Kidney (tissue), 13 donors: ENCODE measurements at regions not wholly inside any gene's neighbourhood (a gene's known extent, or its start where the extent isn't known, plus 50 kb on each side); places are given as distances from the start of the nearest gene placed in this dataset.

Source experiments
- DNase-seq, 5 donors: peaks; one replicate each; pipeline ENCODE4 v3.0.0-alpha.2; 2013 to 2020
- FAIRE-seq: peaks from 2 replicates; lab custom pipeline; 2012; peaks lifted over from hg19 to GRCh38; lab: Jason Lieb, UNC
- H3K27ac ChIP-seq, 2 donors: one replicate each; pipeline ENCODE4 v1.7.0; 2013; ENCODE audit warnings: low read depth in 2 of 2, low read length in 2 of 2, inconsistent platforms in 1 of 2
- H3K27me3 ChIP-seq: one replicate; pipeline ENCODE4 v1.7.1; 2013; ENCODE audit warnings: low read length, inconsistent platforms; ENCODE audit not compliant: control insufficient read depth, insufficient read depth
- H3K36me3 ChIP-seq, 3 donors: one replicate each; pipeline versions ENCODE4 v1.7.0 to v1.7.1; 2013; ENCODE audit warnings: low read length in 3 of 3, control low read depth in 1 of 3, inconsistent platforms in 1 of 3; ENCODE audit not compliant: insufficient read depth in 3 of 3, control insufficient read depth in 2 of 3
- H3K4me1 ChIP-seq, 3 donors: one replicate each; pipeline versions ENCODE4 v1.7.0 to v1.7.1; 2013; ENCODE audit warnings: low read length in 3 of 3, inconsistent platforms in 1 of 3, low read depth in 1 of 3; ENCODE audit not compliant: control insufficient read depth in 2 of 3, insufficient read depth in 2 of 3
- H3K4me3 ChIP-seq, 3 donors: one replicate each; pipeline versions ENCODE4 v1.7.0 to v1.8.1; 2013; ENCODE audit warnings: low read length in 3 of 3, control low read depth in 1 of 3, inconsistent platforms in 1 of 3
- H3K9ac ChIP-seq, 3 donors: one replicate each; pipeline versions ENCODE4 v1.7.0 to v1.7.1; 2013; ENCODE audit warnings: low read length in 3 of 3, control low read depth in 1 of 3, inconsistent platforms in 1 of 3
- H3K9me3 ChIP-seq, 3 donors: one replicate each; pipeline versions ENCODE4 v1.7.0 to v1.7.1; 2013; ENCODE audit warnings: low read length in 3 of 3, control low read depth in 1 of 3, inconsistent platforms in 1 of 3; ENCODE audit not compliant: control insufficient read depth in 2 of 3, insufficient read depth in 1 of 3
- CTCF ChIP-seq: IDR thresholded peaks from 3 replicates; pipeline ENCODE4 v1.5.1; 2012; ENCODE audit warnings: mild to moderate bottlenecking, moderate library complexity, borderline replicate concordance; ENCODE audit not compliant: insufficient read depth; ENCODE audit errors: extremely low read depth
- intact Hi-C: fragments of 100-400 bp; cut with DNase I; formaldehyde crosslinking; loops from one replicate; pipeline ENCODE4 v1.11.1; 2022
- donor health status: control.
- donor health status: control.
- donor health status: control.
- donor health status: control.
- donor health status: control.
- donor health status: DM: yes; HTN: yes; CAD: no.
- donor health status: Normal renal cell carcinoma (clear cell type).

GRCh38 chr5:93916872-93917271 is 175.5 kb upstream of the POU5F2 start:
- Histone ChIP-seq H3K4me3 (no peak overlapping the region), H3K27ac (no peak overlapping the region), H3K9ac (no peak overlapping the region), H3K36me3 (no peaks in the 10 kb centered on the region), H3K4me1 (no peaks in the 10 kb centered on the region), H3K9me3 (no peaks in the 10 kb centered on the region), H3K27me3 (no peaks in the 10 kb centered on the region)
- no peak for TF ChIP-seq CTCF
- FAIRE-seq (no peak), DNase-seq (no peak)
- intact Hi-C loops, result no loop called here

- Histone ChIP-seq H3K36me3 (no peaks in the 10 kb centered on the region), H3K27ac (no peak overlapping the region), H3K9ac (no peak overlapping the region), H3K4me1 (no peaks in the 10 kb centered on the region), H3K27me3 (no peaks in the 10 kb centered on the region), H3K9me3 (no peaks in the 10 kb centered on the region), H3K4me3 (no peak overlapping the region)
- TF ChIP-seq CTCF, result peak; percentile 45
- DNase-seq (peak in 2 of 5 donors; percentile 51 to 56), FAIRE-seq (peak; percentile 17)
- intact Hi-C loops, result no loop called here
These were observed 173.7 kb upstream of the POU5F2 start for GRCh38 chr5:93915142-93915553.

- intact Hi-C loops, result no loop called here
- Histone ChIP-seq H3K4me3 (no peak overlapping the region), H3K9me3 (no peaks in the 10 kb centered on the region), H3K27ac (no peak overlapping the region), H3K36me3 (no peaks in the 10 kb centered on the region), H3K4me1 (no peaks in the 10 kb centered on the region), H3K27me3 (no peaks in the 10 kb centered on the region), H3K9ac (no peak overlapping the region)
- no peak for TF ChIP-seq CTCF
- DNase-seq, result no peak
- FAIRE-seq, result no peak
These were observed 170.2 kb upstream of the POU5F2 start for GRCh38 chr5:93911609-93912008.

- Histone ChIP-seq H3K27me3 (no peaks in the 10 kb centered on the region), H3K4me3 (no peak overlapping the region), H3K9ac (no peak overlapping the region), H3K27ac (no peak overlapping the region), H3K9me3 (no peaks in the 10 kb centered on the region), H3K4me1 (no peaks in the 10 kb centered on the region), H3K36me3 (no peaks in the 10 kb centered on the region)
- FAIRE-seq, result peak; percentile 84
- TF ChIP-seq CTCF, result no peak
- DNase-seq, result peak in 1 of 5 donors; percentile 40
- intact Hi-C loops, result no loop called here
These were observed 168.0 kb upstream of the POU5F2 start for GRCh38 chr5:93909356-93909755.
